ENCODE measurements at regions not wholly inside any gene's neighbourhood (a gene's known extent, or its start where the extent isn't known, plus 50 kb on each side); places are given as distances from the start of the nearest gene placed in this dataset.
"Not testable (repeated sequence)": the region's sequence is repeated elsewhere in the genome, so short reads cannot be mapped to it uniquely, and the experiment has no call there.

DNA sequence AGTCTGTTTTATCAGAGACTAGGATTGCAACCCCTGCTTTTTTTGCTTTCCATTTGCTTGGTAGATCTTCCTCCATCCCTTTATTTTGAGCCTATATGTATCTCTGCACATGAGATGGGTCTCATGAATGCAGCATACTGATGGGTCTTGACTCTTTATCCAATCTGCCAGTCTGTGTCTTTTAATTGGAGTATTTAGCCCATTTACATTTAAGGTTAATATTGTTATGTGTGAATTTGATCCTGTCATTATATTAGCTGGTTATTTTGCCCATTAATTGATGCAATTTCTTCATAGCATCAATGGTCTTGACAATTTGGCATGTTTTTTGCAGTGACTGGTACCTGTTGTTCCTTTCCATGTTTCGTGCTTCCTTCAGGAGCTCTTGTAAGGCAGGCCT lies 161.7 kb downstream of the GDAP2 start:
- TF ChIP-seq POLR2A (IDR thresholded peaks at IDR 0.05): not testable (repeated sequence)
- TF ChIP-seq, protein P1, sequence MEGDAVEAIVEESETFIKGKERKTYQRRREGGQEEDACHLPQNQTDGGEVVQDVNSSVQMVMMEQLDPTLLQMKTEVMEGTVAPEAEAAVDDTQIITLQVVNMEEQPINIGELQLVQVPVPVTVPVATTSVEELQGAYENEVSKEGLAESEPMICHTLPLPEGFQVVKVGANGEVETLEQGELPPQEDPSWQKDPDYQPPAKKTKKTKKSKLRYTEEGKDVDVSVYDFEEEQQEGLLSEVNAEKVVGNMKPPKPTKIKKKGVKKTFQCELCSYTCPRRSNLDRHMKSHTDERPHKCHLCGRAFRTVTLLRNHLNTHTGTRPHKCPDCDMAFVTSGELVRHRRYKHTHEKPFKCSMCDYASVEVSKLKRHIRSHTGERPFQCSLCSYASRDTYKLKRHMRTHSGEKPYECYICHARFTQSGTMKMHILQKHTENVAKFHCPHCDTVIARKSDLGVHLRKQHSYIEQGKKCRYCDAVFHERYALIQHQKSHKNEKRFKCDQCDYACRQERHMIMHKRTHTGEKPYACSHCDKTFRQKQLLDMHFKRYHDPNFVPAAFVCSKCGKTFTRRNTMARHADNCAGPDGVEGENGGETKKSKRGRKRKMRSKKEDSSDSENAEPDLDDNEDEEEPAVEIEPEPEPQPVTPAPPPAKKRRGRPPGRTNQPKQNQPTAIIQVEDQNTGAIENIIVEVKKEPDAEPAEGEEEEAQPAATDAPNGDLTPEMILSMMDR (IDR thresholded peaks at IDR 0.05): not testable (repeated sequence)

All from heart left ventricle (tissue), 13 donors.